Tibial nerve (tissue), 4 donors: ENCODE measurements at regions not wholly inside any gene's neighbourhood (a gene's known extent, or its start where the extent isn't known, plus 50 kb on each side); places are given as distances from the start of the nearest gene placed in this dataset.

Experiments used
- CTCF ChIP-seq, 5 experiments: fragments of 200-600 bp in 3 of 5; fragments of 450-650 bp in 2 of 5; sonication (generic) in 3 of 5; IDR thresholded peaks; one replicate each; pipeline ENCODE4 v1.5.1; 2016 to 2019; ENCODE audit warnings: antibody characterized with exemption in 5 of 5, mild to moderate bottlenecking in 3 of 5, moderate library complexity in 2 of 5
- EP300 ChIP-seq, 2 donors: sonication (generic); formaldehyde crosslinking; IDR thresholded peaks; one replicate each; pipeline ENCODE4 v1.6.1; 2017; ENCODE audit warnings: antibody characterized with exemption in 2 of 2, mild to moderate bottlenecking in 1 of 2
- POLR2A ChIP-seq, 2 donors: fragments of 450-650 bp; IDR thresholded peaks; one replicate each; pipeline ENCODE4 v1.6.1; 2017; ENCODE audit warnings: antibody characterized with exemption in 2 of 2, mild to moderate bottlenecking in 2 of 2, moderate library complexity in 2 of 2

- no peak for TF ChIP-seq CTCF (IDR thresholded peaks at IDR 0.05)
- TF ChIP-seq POLR2A (IDR thresholded peaks at IDR 0.05): no peak
- TF ChIP-seq EP300 (IDR thresholded peaks at IDR 0.05): no peak
Measured at GRCh38 chr20:23166563-23166962, 80.4 kb upstream of the CD93 start.
